K562 (cell line): ENCODE measurements at regions not wholly inside any gene's neighbourhood (a gene's known extent, or its start where the extent isn't known, plus 50 kb on each side); places are given as distances from the start of the nearest gene placed in this dataset.
"Not testable (repeated sequence)": the region's sequence is repeated elsewhere in the genome, so short reads cannot be mapped to it uniquely, and the experiment has no call there.

Experiments used
- POLR2AphosphoS5 ChIP-seq: IDR thresholded peaks from 2 replicates; pipeline ENCODE4 v1.6.1; 2011; ENCODE audit warnings: mild to moderate bottlenecking, low read depth, low read length, moderate library complexity; ENCODE audit not compliant: control insufficient read depth, insufficient read depth
- RAD21 ChIP-seq, 2 experiments: fragments of 250-450 bp in 1 of 2; fragments of 450-650 bp in 1 of 2; sonication (Bioruptor Pico) in 1 of 2; formaldehyde crosslinking in 1 of 2; IDR thresholded peaks in 1 of 2; conservative IDR thresholded peaks in 1 of 2; 2 replicates each; pipeline versions ENCODE4 v1.4.0 to v1.8.0; 2020 to 2022; ENCODE audit warnings: mild to moderate bottlenecking in 2 of 2, moderate library complexity in 1 of 2
- ZHX1 ChIP-seq: fragments of 150-350 bp; conservative IDR thresholded peaks from 2 replicates; pipeline ENCODE4 v1.6.1; 2014; ENCODE audit warnings: low read length

- not testable (repeated sequence) for TF ChIP-seq POLR2AphosphoS5; RAD21 (CRISPR knock-in tag; conservative IDR thresholded peaks at IDR 0.05 in 1 of 2, IDR thresholded peaks at IDR 0.05 in 1 of 2); ZHX1
These were observed 209.1 kb downstream of the HDGFL1 start for GRCh38 chr6:22778438-22778837.
